Osteoblast (primary cell): ENCODE measurements at regions not wholly inside any gene's neighbourhood (a gene's known extent, or its start where the extent isn't known, plus 50 kb on each side); places are given as distances from the start of the nearest gene placed in this dataset.
"Not testable (repeated sequence)": the region's sequence is repeated elsewhere in the genome, so short reads cannot be mapped to it uniquely, and the experiment has no call there.

Experiments
- DNase-seq: peaks from one replicate; pipeline ENCODE4 v3.0.0; 2011; ENCODE audit warnings: low spot score, mixed read lengths; ENCODE audit not compliant: insufficient read length; ENCODE audit errors: missing footprints
- H2AFZ ChIP-seq: 2 replicates; pipeline ENCODE4 v1.6.0; 2011; ENCODE audit warnings: mild to moderate bottlenecking, low read length
- H3K27ac ChIP-seq: 2 replicates; pipeline ENCODE4 v1.5.1; 2011; ENCODE audit warnings: mild to moderate bottlenecking, low read depth, low read length, moderate library complexity
- H3K27me3 ChIP-seq: 2 replicates; pipeline ENCODE4 v1.6.0; 2012; ENCODE audit warnings: mild to moderate bottlenecking, control low read depth, inconsistent platforms, low read length, moderate library complexity; ENCODE audit not compliant: insufficient read depth
- H3K36me3 ChIP-seq: 2 replicates; pipeline ENCODE4 v1.5.1; 2011; ENCODE audit warnings: mild to moderate bottlenecking, low read length, control low read depth, moderate library complexity; ENCODE audit not compliant: insufficient read depth
- H3K4me1 ChIP-seq: 2 replicates; pipeline ENCODE4 v1.5.1; 2011; ENCODE audit warnings: mild to moderate bottlenecking, low read length, control low read depth, moderate library complexity; ENCODE audit not compliant: insufficient read depth
- H3K4me2 ChIP-seq: 2 replicates; pipeline ENCODE4 v1.6.0; 2011; ENCODE audit warnings: mild to moderate bottlenecking, low read length; ENCODE audit not compliant: insufficient read depth
- H3K4me3 ChIP-seq: fragments of 200-600 bp; sonication (generic); 3 replicates; pipeline ENCODE4 v1.5.1; 2012; ENCODE audit warnings: mild to moderate bottlenecking, low read length, inconsistent platforms; ENCODE audit not compliant: insufficient read depth
- H3K79me2 ChIP-seq: 2 replicates; pipeline ENCODE4 v1.6.0; 2012; ENCODE audit warnings: mild to moderate bottlenecking, low read length, control low read depth, inconsistent platforms; ENCODE audit not compliant: insufficient read depth
- H3K9me3 ChIP-seq: 2 replicates; pipeline ENCODE4 v1.5.1; 2011; ENCODE audit warnings: low read depth, low read length, control low read depth
- H4K20me1 ChIP-seq: 2 replicates; pipeline ENCODE4 v1.6.0; 2012; ENCODE audit warnings: mild to moderate bottlenecking, low read length, control low read depth; ENCODE audit not compliant: insufficient read depth
- CTCF ChIP-seq: IDR thresholded peaks from 2 replicates; pipeline ENCODE4 v1.5.1; 2011; ENCODE audit warnings: mild to moderate bottlenecking, low read depth, low read length, moderate library complexity; ENCODE audit errors: extremely low read depth

- Histone ChIP-seq H3K4me3 (no peak overlapping the region), H3K4me1 (no peaks in the 10 kb centered on the region), H3K4me2 (no peak overlapping the region), H4K20me1 (no peaks in the 10 kb centered on the region), H3K27ac (no peak overlapping the region), H3K79me2 (no peaks in the 10 kb centered on the region), H3K36me3 (no peaks in the 10 kb centered on the region), H3K27me3 (no peaks in the 10 kb centered on the region), H2AFZ (no peak overlapping the region), H3K9me3 (no peaks in the 10 kb centered on the region)
- TF ChIP-seq CTCF = no peak
- DNase-seq = no peak
Observed at GRCh38 chr11:29606330-29607031, 410.3 kb downstream of the KCNA4 start.

- H3K79me2 ChIP-seq, H3K9me3 ChIP-seq, H3K36me3 ChIP-seq, H4K20me1 ChIP-seq, H3K27me3 ChIP-seq, H3K4me3 ChIP-seq, H2AFZ ChIP-seq, DNase-seq, H3K27ac ChIP-seq, H3K4me2 ChIP-seq, H3K4me1 ChIP-seq: not testable (repeated sequence)
Observed at GRCh38 chr11:29600151-29600575, 416.7 kb downstream of the KCNA4 start.

- TF ChIP-seq CTCF = no peak
- H3K4me2 ChIP-seq = no peak overlapping the region
- no peaks in the 10 kb centered on the region for H3K79me2 ChIP-seq
- no peak overlapping the region for H2AFZ ChIP-seq
- no peaks in the 10 kb centered on the region for H4K20me1 ChIP-seq
- no peak overlapping the region for H3K4me3 ChIP-seq
- H3K27ac ChIP-seq = no peak overlapping the region
- H3K36me3 ChIP-seq = no peaks in the 10 kb centered on the region
- no peaks in the 10 kb centered on the region for H3K9me3 ChIP-seq
- no peaks in the 10 kb centered on the region for H3K27me3 ChIP-seq
- DNase-seq = no peak
- H3K4me1 ChIP-seq = no peaks in the 10 kb centered on the region
Observed at GRCh38 chr11:29584342-29584741, 432.5 kb downstream of the KCNA4 start.

GRCh38 chr11:29578806-29579205, 438.0 kb downstream of the KCNA4 start:
- H3K79me2 ChIP-seq = no peaks in the 10 kb centered on the region
- H3K4me3 ChIP-seq = no peak overlapping the region
- H3K27ac ChIP-seq = no peak overlapping the region
- TF ChIP-seq CTCF = no peak
- H3K36me3 ChIP-seq = no peaks in the 10 kb centered on the region
- H3K27me3 ChIP-seq = no peaks in the 10 kb centered on the region
- H3K9me3 ChIP-seq = no peaks in the 10 kb centered on the region
- no peak for DNase-seq
- H3K4me1 ChIP-seq = no peaks in the 10 kb centered on the region
- H4K20me1 ChIP-seq = no peaks in the 10 kb centered on the region
- H2AFZ ChIP-seq = no peak overlapping the region
- H3K4me2 ChIP-seq = no peak overlapping the region
